ENCODE measurements at regions not wholly inside any gene's neighbourhood (a gene's known extent, or its start where the extent isn't known, plus 50 kb on each side); places are given as distances from the start of the nearest gene placed in this dataset.

DNA sequence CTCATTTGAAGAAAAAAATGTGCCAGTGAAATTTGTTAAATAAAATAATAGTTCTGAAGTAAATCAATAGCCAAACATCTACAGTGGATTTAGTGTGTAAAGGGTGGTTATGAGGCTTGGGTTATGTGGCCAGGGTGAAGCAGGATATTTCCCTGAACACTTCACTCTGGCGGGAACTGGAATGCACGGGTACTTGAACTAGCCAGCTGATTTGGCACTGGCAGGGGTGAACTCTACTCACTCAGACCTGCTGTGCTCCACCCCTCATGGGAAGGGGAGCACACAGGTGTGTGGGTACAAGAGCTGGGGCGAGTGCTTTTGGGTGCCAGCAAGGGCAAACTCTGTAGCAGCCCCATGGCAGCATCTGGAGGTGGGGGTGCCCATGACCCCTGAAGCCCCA is 278.2 kb downstream of the CALCRL start:
- H3K4me3 ChIP-seq (ENCODE audit: low read depth, low read length): no peak overlapping the region
- DNase-seq (ENCODE audit: low read depth): no peak
- TF ChIP-seq, protein P1, sequence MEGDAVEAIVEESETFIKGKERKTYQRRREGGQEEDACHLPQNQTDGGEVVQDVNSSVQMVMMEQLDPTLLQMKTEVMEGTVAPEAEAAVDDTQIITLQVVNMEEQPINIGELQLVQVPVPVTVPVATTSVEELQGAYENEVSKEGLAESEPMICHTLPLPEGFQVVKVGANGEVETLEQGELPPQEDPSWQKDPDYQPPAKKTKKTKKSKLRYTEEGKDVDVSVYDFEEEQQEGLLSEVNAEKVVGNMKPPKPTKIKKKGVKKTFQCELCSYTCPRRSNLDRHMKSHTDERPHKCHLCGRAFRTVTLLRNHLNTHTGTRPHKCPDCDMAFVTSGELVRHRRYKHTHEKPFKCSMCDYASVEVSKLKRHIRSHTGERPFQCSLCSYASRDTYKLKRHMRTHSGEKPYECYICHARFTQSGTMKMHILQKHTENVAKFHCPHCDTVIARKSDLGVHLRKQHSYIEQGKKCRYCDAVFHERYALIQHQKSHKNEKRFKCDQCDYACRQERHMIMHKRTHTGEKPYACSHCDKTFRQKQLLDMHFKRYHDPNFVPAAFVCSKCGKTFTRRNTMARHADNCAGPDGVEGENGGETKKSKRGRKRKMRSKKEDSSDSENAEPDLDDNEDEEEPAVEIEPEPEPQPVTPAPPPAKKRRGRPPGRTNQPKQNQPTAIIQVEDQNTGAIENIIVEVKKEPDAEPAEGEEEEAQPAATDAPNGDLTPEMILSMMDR (IDR thresholded peaks at IDR 0.05; ENCODE audit: control insufficient read depth, extremely low read depth, insufficient read depth): no peak

DNA sequence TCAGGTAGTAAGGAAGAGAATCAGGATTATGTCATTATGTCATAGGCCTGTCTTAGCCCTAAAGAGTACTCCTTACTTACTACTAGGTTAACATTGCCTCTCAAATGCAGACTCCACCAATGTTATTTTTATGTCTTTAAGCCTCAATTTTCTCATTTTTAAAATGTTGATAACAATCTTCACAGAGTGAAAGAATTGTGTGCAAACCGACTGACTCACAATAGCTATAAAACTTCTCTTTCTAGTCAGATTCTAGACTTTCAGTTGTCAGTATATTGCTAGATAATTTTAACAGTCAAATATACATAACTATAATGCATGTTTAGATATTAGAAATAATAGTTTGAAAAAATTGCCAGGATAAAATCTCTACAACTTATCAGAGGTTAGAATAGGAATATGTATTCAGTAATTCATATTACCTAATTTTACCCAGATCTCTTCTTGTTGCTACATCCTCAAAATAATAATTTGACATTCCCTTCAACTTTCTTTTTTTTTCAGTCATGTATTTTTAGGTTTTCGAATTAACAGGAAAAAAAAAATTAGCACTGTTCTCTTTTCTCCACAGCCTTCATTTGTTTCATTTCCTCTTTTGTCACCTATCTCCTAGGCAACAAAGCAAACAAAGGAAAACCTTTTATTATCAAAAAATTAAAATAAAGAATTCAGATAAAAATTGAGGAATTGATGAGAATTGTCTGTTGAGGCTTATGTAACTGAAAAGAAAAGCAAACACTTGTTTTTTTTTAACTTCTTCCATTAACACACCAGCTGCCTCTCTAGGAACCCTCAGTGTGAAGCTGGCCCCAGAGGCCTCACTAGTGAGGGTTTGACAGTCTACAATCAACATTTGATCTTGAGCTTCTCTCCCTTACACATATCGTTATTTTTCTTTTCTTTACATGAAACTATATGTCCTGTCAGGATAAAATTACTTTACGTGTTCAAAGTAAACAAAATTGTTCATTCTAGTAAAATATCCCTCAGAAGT is 279.0 kb downstream of the CALCRL start:
- TF ChIP-seq, protein P1 (IDR thresholded peaks at IDR 0.05; ENCODE audit: control insufficient read depth, extremely low read depth, insufficient read depth): no peak
- no peak overlapping the region for H3K4me3 ChIP-seq (ENCODE audit: low read depth, low read length)
- no peak for DNase-seq (ENCODE audit: low read depth)

DNA sequence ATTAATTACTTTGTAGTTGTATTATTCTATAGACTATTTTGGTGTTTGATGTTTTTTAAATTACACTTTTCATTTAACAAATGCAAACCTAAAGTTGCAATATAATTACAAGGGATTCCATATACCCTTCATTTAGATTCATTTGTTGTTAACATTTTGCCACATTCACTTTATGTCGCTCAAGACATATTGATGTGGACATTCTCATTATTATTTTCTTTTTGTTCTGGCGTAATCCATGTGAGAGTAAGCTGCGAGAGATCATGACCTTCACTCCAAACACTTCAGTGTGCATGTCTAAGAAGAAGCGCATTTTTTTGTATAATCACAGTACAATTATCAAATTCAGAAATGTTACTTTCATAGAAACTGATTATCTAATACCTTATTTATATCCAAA is 280.6 kb downstream of the CALCRL start:
- no peak overlapping the region for H3K4me3 ChIP-seq (ENCODE audit: low read depth, low read length)
- TF ChIP-seq, protein P1 (IDR thresholded peaks at IDR 0.05; ENCODE audit: control insufficient read depth, extremely low read depth, insufficient read depth): no peak
- no peak for DNase-seq (ENCODE audit: low read depth)

DNA sequence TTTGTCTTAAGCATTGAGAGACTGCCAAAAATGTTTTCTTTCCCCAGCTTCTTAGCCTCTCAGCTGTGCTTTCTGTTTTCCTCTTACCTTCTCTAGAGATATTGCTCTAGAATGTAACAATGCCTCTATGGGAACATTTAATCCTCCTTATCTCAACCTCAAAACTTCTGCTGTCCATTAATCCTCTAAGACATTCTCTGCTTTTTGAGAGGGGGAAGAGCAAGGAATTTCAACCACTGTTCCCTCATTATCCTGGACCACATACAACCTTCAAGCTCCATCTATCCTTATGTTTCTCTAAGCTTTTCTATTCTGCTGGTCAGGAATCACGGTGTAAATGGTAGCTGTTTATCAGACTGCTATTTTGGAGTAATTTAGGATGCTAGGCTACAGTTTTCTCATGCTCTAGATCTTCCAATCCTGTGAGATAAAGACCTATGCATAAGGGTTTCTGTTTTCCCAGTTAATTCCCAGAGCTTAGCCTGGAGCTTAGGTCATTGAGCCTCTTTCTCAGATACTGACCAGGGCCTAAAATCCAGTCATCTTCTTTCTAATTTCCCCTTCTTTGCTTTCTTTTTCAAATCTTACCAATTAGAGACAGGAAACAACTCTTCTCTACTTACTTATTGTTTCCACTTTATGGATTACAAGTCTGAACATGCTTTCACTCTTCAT is 282.0 kb downstream of the CALCRL start:
- DNase-seq (ENCODE audit: low read depth): no peak
- TF ChIP-seq, protein P1 (IDR thresholded peaks at IDR 0.05; ENCODE audit: control insufficient read depth, extremely low read depth, insufficient read depth): no peak

DNA sequence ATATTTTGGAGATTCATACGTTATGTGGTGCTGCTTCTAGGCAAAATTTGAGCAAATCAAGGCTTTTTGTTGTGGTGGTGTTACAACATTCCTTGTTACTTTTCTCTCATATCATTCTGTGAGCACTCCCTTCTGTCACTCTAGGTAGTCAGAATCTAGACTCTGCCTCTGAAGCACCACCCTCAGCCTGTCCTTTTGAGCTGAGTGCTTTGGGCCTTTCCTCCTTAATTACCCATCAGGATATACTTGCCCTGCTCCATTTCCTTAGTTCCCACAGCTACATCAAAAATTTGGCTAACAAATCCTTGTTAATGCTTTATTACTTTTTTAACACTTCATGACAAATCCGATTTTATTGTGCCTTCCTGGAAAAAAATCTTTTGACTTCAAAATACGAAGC is 289.6 kb downstream of the CALCRL start:
- TF ChIP-seq, protein P1 (IDR thresholded peaks at IDR 0.05; ENCODE audit: control insufficient read depth, extremely low read depth, insufficient read depth): no peak
- no peak for DNase-seq (ENCODE audit: low read depth)
- H3K4me3 ChIP-seq (ENCODE audit: low read depth, low read length): no peak overlapping the region

More for the DNA sequence above, 282.0 kb downstream of the CALCRL start:
- H3K4me3 ChIP-seq (ENCODE audit: low read depth, low read length): no peak overlapping the region

DNA sequence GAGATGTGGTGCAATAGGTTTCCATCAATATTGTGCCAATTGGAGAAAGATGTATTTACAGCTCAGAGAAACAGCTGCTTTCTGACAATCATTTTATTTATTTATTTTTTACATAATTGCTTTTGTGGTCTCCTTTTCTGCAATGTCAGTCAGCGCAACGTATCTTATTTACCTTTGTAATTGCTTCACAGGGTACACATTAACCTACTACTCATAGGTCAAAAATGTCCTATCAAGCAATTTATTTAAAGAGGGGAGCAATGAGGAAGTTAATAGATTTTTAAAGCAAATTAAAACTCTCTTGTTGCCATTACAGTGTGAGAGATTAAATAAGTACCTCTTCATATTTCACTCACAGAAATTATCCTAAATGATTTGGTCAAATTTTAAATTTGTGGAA is 291.0 kb downstream of the CALCRL start:
- H3K4me3 ChIP-seq (ENCODE audit: low read depth, low read length): no peak overlapping the region
- TF ChIP-seq, protein P1 (IDR thresholded peaks at IDR 0.05; ENCODE audit: control insufficient read depth, extremely low read depth, insufficient read depth): no peak
- no peak for DNase-seq (ENCODE audit: low read depth)

Measured in LNCaP clone FGC (cell line).